22Rv1 (cell line): ENCODE measurements at regions not wholly inside any gene's neighbourhood (a gene's known extent, or its start where the extent isn't known, plus 50 kb on each side); places are given as distances from the start of the nearest gene placed in this dataset.

Experiments used
- H3K27ac ChIP-seq: fragments of 450-650 bp; 2 replicates; pipeline ENCODE4 v1.5.1; 2017
- CTCF ChIP-seq: fragments of 450-650 bp; IDR thresholded peaks from 2 replicates; pipeline ENCODE4 v1.5.1; 2017; ENCODE audit warnings: mild to moderate bottlenecking
- ZFX ChIP-seq: fragments of 450-650 bp; IDR thresholded peaks from 2 replicates; pipeline ENCODE4 v1.6.1; 2017; ENCODE audit warnings: antibody characterized with exemption, borderline replicate concordance

- H3K27ac ChIP-seq: no peak overlapping the region
- TF ChIP-seq CTCF (no peak), ZFX (no peak)
These were observed 147.4 kb downstream of the CXCL12 start for GRCh38 chr10:44237364-44238049.

GRCh38 chr10:44235363-44235762, 149.5 kb downstream of the CXCL12 start:
- TF ChIP-seq CTCF: no peak
- no peak for TF ChIP-seq ZFX
- H3K27ac ChIP-seq: no peak overlapping the region

- TF ChIP-seq ZFX: no peak
- TF ChIP-seq CTCF: no peak
- no peak overlapping the region for H3K27ac ChIP-seq
These were observed 150.4 kb downstream of the CXCL12 start for GRCh38 chr10:44234483-44234875.

GRCh38 chr10:44233561-44234482, 151.1 kb downstream of the CXCL12 start:
- no peak overlapping the region for H3K27ac ChIP-seq
- TF ChIP-seq ZFX: no peak
- no peak for TF ChIP-seq CTCF

- TF ChIP-seq ZFX: no peak
- TF ChIP-seq CTCF: no peak
- H3K27ac ChIP-seq: no peak overlapping the region
These were observed 167.6 kb downstream of the CXCL12 start for GRCh38 chr10:44217274-44217820.

- no peak overlapping the region for H3K27ac ChIP-seq
- no peak for TF ChIP-seq CTCF
- TF ChIP-seq ZFX: no peak
These were observed 168.8 kb downstream of the CXCL12 start for GRCh38 chr10:44216073-44216472.
